H9 (cell line): ENCODE measurements at regions not wholly inside any gene's neighbourhood (a gene's known extent, or its start where the extent isn't known, plus 50 kb on each side); places are given as distances from the start of the nearest gene placed in this dataset.

ENCODE experiments used
- DNase-seq: peaks from one replicate; pipeline ENCODE4 v3.0.0-alpha.2; 2017
- H2AFZ ChIP-seq: one replicate; pipeline ENCODE4 v1.6.1; 2013; ENCODE audit warnings: mild to moderate bottlenecking, low read length, control low read depth, moderate library complexity
- H2AK5ac ChIP-seq: 2 replicates; pipeline ENCODE4 v1.6.1; 2013; ENCODE audit warnings: low read length, control low read depth, mixed read lengths; ENCODE audit not compliant: insufficient read length
- H2BK120ac ChIP-seq: one replicate; pipeline ENCODE4 v1.6.1; 2013; ENCODE audit warnings: low read depth, mild to moderate bottlenecking, low read length, control low read depth, inconsistent platforms; ENCODE audit not compliant: poor library complexity, severe bottlenecking
- H2BK12ac ChIP-seq: 2 replicates; pipeline ENCODE4 v1.6.1; 2013; ENCODE audit warnings: low read length, control low read depth, mixed read lengths, low read depth; ENCODE audit not compliant: insufficient read length
- H2BK15ac ChIP-seq: 2 replicates; pipeline ENCODE4 v1.6.1; 2013; ENCODE audit warnings: low read depth, low read length, control low read depth
- H2BK20ac ChIP-seq: one replicate; pipeline ENCODE4 v1.6.1; 2013; ENCODE audit warnings: low read depth, mild to moderate bottlenecking, low read length, control low read depth, inconsistent platforms; ENCODE audit not compliant: poor library complexity, severe bottlenecking
- H2BK5ac ChIP-seq: 2 replicates; pipeline ENCODE4 v1.6.1; 2013; ENCODE audit warnings: low read length, control low read depth, mixed read lengths; ENCODE audit not compliant: insufficient read length
- H3K14ac ChIP-seq: 2 replicates; pipeline ENCODE4 v1.6.1; 2013; ENCODE audit warnings: low read length, control low read depth; ENCODE audit not compliant: insufficient read depth
- H3K18ac ChIP-seq: 2 replicates; pipeline ENCODE4 v1.6.1; 2013; ENCODE audit warnings: low read depth, mild to moderate bottlenecking, mixed read lengths, low read length, control low read depth; ENCODE audit not compliant: insufficient read length
- H3K23ac ChIP-seq: 2 replicates; pipeline ENCODE4 v1.6.1; 2013; ENCODE audit warnings: low read length, control low read depth, mixed read lengths, low read depth; ENCODE audit not compliant: insufficient read length
- H3K23me2 ChIP-seq: 2 replicates; pipeline ENCODE4 v1.6.1; 2013; ENCODE audit warnings: low read depth, mild to moderate bottlenecking, mixed read lengths, low read length, control low read depth; ENCODE audit not compliant: insufficient read length, poor library complexity, severe bottlenecking
- H3K27ac ChIP-seq: 2 replicates; pipeline ENCODE4 v1.5.1; 2013; ENCODE audit warnings: low read length, control low read depth, mixed read lengths, low read depth; ENCODE audit not compliant: insufficient read length
- H3K27me3 ChIP-seq: 2 replicates; pipeline ENCODE4 v1.6.1; 2013; ENCODE audit warnings: low read length, control low read depth, inconsistent platforms; ENCODE audit not compliant: insufficient read depth
- H3K4ac ChIP-seq: 2 replicates; pipeline ENCODE4 v1.6.1; 2013; ENCODE audit warnings: low read depth, mild to moderate bottlenecking, control low read depth, inconsistent platforms, low read length, moderate library complexity
- H3K4me1 ChIP-seq: 2 replicates; pipeline ENCODE4 v1.6.1; 2013; ENCODE audit warnings: low read length, control low read depth, inconsistent platforms; ENCODE audit not compliant: insufficient read depth
- H3K4me2 ChIP-seq: 2 replicates; pipeline ENCODE4 v1.6.1; 2013; ENCODE audit warnings: low read length, control low read depth, mixed read lengths; ENCODE audit not compliant: insufficient read length, insufficient read depth
- H3K56ac ChIP-seq: 2 replicates; pipeline ENCODE4 v1.6.1; 2013; ENCODE audit warnings: low read depth, mild to moderate bottlenecking, mixed read lengths, low read length, control low read depth; ENCODE audit not compliant: insufficient read length
- H3K79me1 ChIP-seq: 2 replicates; pipeline ENCODE4 v1.6.1; 2013; ENCODE audit warnings: low read depth, mild to moderate bottlenecking, moderate library complexity, low read length, control low read depth, inconsistent platforms; ENCODE audit not compliant: insufficient read depth, poor library complexity, severe bottlenecking
- H3K79me2 ChIP-seq: 2 replicates; pipeline ENCODE4 v1.6.1; 2013; ENCODE audit warnings: low read length, control low read depth, inconsistent platforms; ENCODE audit not compliant: insufficient read depth
- H3K9ac ChIP-seq: 2 replicates; pipeline ENCODE4 v1.6.1; 2013; ENCODE audit warnings: low read length, control low read depth, mixed read lengths; ENCODE audit not compliant: insufficient read length; ENCODE audit errors: extremely low read depth
- H3K9me3 ChIP-seq: one replicate; pipeline ENCODE4 v1.6.1; 2013; ENCODE audit warnings: low read depth, low read length, inconsistent platforms; ENCODE audit not compliant: control insufficient read depth
- H3T11ph ChIP-seq: one replicate; pipeline ENCODE4 v1.6.1; 2013; ENCODE audit warnings: mild to moderate bottlenecking, low read length, control low read depth, inconsistent platforms
- H4K20me1 ChIP-seq: one replicate; pipeline ENCODE4 v1.6.1; 2013; ENCODE audit not compliant: control insufficient read depth, insufficient read length, insufficient read depth
- H4K5ac ChIP-seq: 2 replicates; pipeline ENCODE4 v1.6.1; 2013; ENCODE audit warnings: low read depth, mild to moderate bottlenecking, mixed read lengths, low read length, control low read depth; ENCODE audit not compliant: insufficient read length
- H4K8ac ChIP-seq: replicated peaks from 2 replicates; pipeline ENCODE4 v1.6.1; 2013; ENCODE audit warnings: low read length, control low read depth, mixed read lengths, low read depth; ENCODE audit not compliant: insufficient read length
- H4K91ac ChIP-seq: 2 replicates; pipeline ENCODE4 v1.6.1; 2013; ENCODE audit warnings: low read depth, mild to moderate bottlenecking, moderate library complexity, mixed read lengths, low read length, control low read depth; ENCODE audit not compliant: insufficient read length
- H3K27ac Mint-ChIP-seq, 3 experiments: 2 replicates in 2 of 3; 3 replicates in 1 of 3; pipeline ENCODE4 v1.8.0; 2020 to 2021; ENCODE audit warnings: mixed read lengths in 3 of 3, mild to moderate bottlenecking in 1 of 3, moderate library complexity in 1 of 3
- H3K27me3 Mint-ChIP-seq: 2 replicates; pipeline ENCODE4 v1.8.0; 2021; ENCODE audit warnings: low read depth, mild to moderate bottlenecking, moderate library complexity, mixed read lengths
- H3K36me3 Mint-ChIP-seq, 3 experiments: 2 replicates in 2 of 3; 3 replicates in 1 of 3; pipeline ENCODE4 v1.8.0; 2020 to 2021; ENCODE audit warnings: low read depth in 3 of 3, mixed read lengths in 3 of 3; ENCODE audit not compliant: insufficient read depth in 1 of 3
- H3K4me1 Mint-ChIP-seq, 2 experiments: 2 replicates each; pipeline ENCODE4 v1.8.0; 2020; ENCODE audit warnings: mixed read lengths in 2 of 2
- H3K4me3 Mint-ChIP-seq, 2 experiments: 2 replicates in 1 of 2; 3 replicates in 1 of 2; pipeline ENCODE4 v1.8.0; 2020 to 2021; ENCODE audit warnings: mild to moderate bottlenecking in 2 of 2, mixed read lengths in 2 of 2, moderate library complexity in 1 of 2
- H3K9me3 Mint-ChIP-seq, 2 experiments: 2 replicates in 1 of 2; 3 replicates in 1 of 2; pipeline ENCODE4 v1.8.0; 2020; ENCODE audit warnings: mild to moderate bottlenecking in 2 of 2, mixed read lengths in 2 of 2, moderate library complexity in 1 of 2
- CTCF ChIP-seq: fragments of 200-600 bp; sonication (generic); conservative IDR thresholded peaks from 3 replicates; pipeline ENCODE4 v1.8.0; 2021; ENCODE audit warnings: antibody characterized with exemption, mild to moderate bottlenecking
- WGBS: extraction: QIAGEN DNeasy Blood & Tissue Kit; methylation state at CpG from one replicate; pipeline ENCODE4 v1.1.7; 2013; ENCODE audit warnings: missing lambda C conversion rate, low lambda C conversion rate, mixed read lengths; ENCODE audit not compliant: insufficient read length; ENCODE audit errors: extremely low coverage; 5-methylcytosine and 5-hydroxymethylcytosine counted together

GRCh38 chr16:72357910-72358309 lies 186.0 kb upstream of the PMFBP1 start:
- Histone ChIP-seq H3K23ac (no peak overlapping the region), H3K79me1 (no peaks in the 10 kb centered on the region), H4K5ac (no peak overlapping the region), H3K27ac (no peak overlapping the region), H2BK12ac (no peak overlapping the region), H3K14ac (no peak overlapping the region), H4K20me1 (no peaks in the 10 kb centered on the region), H3K9me3 (no peaks in the 10 kb centered on the region), H3K18ac (no peak overlapping the region), H4K8ac (no peak overlapping the region), H2AK5ac (no peak overlapping the region), H2BK5ac (no peak overlapping the region), H3K4ac (no peak overlapping the region), H3K4me2 (no peak overlapping the region), H2BK20ac (no peak overlapping the region), H3K79me2 (no peaks in the 10 kb centered on the region), H3K56ac (no peak overlapping the region), H3K27me3 (no peaks in the 10 kb centered on the region), H2AFZ (no peak overlapping the region), H2BK15ac (no peak overlapping the region), H3K23me2 (no peaks in the 10 kb centered on the region), H3T11ph (no peak overlapping the region), H4K91ac (no peak overlapping the region), H3K9ac (no peak overlapping the region), H3K4me1 (no peaks in the 10 kb centered on the region), H2BK120ac (no peak overlapping the region)
- no peak overlapping the region for H3K27ac Mint-ChIP-seq
- no peak overlapping the region for H3K4me3 Mint-ChIP-seq
- peaks cover 3% of the 10 kb centered on the region in 2 experiments; a peak in 2 of 5 replicates for H3K9me3 Mint-ChIP-seq
- DNase-seq = no peak
- no CpG with 5 or more reads among the region's 6 CpGs for WGBS
- TF ChIP-seq CTCF = no peak
- no peaks in the 10 kb centered on the region; the same call in 1 of the 2 replicates for H3K27me3 Mint-ChIP-seq
- peaks cover 0 to 4% (median 0%) of the 10 kb centered on the region in 3 experiments; a peak in 1 of 7 replicates for H3K36me3 Mint-ChIP-seq
- H3K4me1 Mint-ChIP-seq = no peaks in the 10 kb centered on the region
